SK-N-SH treated with all-trans-retinoic acid at 6 μM for 48 hours (cell line): ENCODE measurements at regions not wholly inside any gene's neighbourhood (a gene's known extent, or its start where the extent isn't known, plus 50 kb on each side); places are given as distances from the start of the nearest gene placed in this dataset.

Source experiments
- ZC3H10 ChIP-seq: fragments of 250-450 bp; sonication (Bioruptor Pico); IDR thresholded peaks from 2 replicates; pipeline ENCODE4 v1.5.1; 2021; ENCODE audit warnings: mild to moderate bottlenecking, moderate library complexity
- ZNF70 ChIP-seq: fragments of 450-650 bp; formaldehyde crosslinking; IDR thresholded peaks from 2 replicates; pipeline ENCODE4 v1.5.0; 2020; ENCODE audit warnings: mild to moderate bottlenecking, moderate library complexity

GRCh38 chr13:99133230-99133629, 67.4 kb upstream of the UBAC2 start:
- TF ChIP-seq ZNF70 (no peak), ZC3H10 (CRISPR knock-in tag) (no peak)
